Activated T-cell treated with anti-CD3 and anti-CD28 coated beads, Interleukin-2, amount 50 U/mL, for 48 hours (primary cell): ENCODE measurements at regions not wholly inside any gene's neighbourhood (a gene's known extent, or its start where the extent isn't known, plus 50 kb on each side); places are given as distances from the start of the nearest gene placed in this dataset.

Source experiments
- DNase-seq, 2 experiments: peaks; one replicate each; pipeline ENCODE4 v3.0.0-alpha.2; 2020

DNA sequence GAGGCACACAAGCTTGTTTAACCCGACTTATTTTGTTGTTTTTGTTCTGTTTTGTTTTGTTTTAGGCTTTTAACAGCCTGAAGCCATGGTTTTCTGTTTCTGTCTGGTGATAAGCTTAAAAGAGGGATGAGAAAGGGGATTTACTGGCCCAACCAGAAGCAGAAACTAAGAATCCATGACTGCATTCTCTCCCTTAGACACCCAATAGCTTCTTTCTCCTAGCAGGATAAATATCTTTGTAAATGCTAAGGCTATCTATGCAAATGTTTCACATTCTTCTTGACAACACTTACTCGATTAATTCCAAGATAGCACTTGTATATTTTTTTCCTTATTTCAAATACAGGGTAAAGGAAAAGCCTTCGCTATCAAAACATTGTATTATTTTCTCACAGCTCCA lies 53.7 kb upstream of the SMAD1 start:
- no peak for DNase-seq

DNA sequence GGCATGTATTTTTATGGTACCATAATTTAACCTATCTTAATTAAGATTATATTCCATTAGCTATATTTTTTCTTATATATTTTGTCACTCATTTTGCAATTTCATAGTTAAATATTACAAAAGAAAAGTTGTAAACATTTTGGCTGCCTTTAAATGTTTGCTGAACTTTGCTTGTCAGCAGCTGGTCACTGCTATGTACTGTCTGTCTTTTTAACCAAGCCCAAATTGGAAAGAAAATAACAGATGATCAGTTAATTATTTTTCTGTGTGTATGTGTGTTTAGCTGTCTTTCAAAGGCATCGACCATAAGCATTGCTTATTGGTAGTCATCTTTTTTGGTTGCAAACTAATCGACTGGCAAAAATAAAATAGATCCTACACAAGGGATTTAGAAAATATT lies 54.4 kb upstream of the SMAD1 start:
- no peak for DNase-seq

DNA sequence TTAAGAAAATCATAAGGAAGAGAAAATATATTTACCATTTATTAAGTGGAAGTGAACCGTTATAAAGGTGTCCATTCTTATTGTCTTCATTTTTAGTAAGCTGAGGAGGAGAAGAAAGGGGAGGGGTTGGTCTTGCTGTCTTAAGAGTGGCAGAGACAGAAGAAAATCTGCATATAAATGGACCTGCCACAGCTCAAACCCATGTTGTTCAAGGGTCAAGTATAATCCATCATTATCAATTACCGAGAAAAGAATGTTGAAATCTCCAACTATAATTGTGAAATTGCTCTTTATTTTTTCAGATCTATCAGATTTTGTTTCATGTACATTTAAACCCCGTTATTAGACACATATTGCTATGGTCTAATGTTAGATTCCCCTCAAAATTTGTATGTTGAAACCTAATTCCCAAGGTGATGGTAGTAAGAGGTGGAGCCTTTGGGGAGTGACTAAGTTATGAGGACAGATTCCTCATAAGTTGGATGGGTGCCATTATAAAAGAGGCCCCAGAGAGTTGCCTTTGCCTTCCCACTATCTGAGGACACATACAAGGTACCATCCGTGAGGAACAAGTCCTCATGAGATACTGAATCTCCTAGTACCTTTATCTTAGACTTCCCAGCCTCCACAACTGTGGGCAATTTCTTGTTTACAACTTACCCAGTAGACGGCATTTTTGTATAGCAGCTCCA lies 58.5 kb upstream of the SMAD1 start:
- DNase-seq, result no peak

DNA sequence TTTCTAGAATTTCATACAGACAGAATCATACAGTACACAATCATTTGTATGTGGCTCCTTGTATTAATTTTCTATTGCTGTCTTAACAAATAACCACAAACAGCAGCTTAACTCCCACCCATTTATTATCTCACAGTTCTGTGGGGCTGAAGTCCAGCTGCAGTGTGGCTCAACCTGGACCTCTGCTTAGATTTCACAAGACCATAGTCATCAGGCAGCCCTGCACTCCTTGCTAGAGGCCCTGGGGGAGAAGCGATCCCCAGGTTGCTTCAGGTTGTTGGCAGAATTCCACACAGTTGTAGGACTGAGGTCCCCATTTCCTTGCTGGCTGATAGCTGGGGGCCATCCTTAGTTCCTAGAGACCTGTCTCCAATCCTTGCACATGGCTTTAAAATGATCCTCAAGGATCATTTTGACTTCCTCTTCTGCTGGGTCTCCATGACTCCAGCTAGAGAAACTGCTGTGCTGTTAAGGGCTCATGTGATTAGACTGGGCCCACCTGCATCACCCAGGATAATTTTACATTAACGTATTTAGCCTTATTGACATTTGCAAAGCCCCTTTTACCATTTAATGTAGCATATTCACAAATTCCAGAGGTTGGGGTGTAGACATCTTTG lies 60.9 kb upstream of the SMAD1 start:
- no peak for DNase-seq

DNA sequence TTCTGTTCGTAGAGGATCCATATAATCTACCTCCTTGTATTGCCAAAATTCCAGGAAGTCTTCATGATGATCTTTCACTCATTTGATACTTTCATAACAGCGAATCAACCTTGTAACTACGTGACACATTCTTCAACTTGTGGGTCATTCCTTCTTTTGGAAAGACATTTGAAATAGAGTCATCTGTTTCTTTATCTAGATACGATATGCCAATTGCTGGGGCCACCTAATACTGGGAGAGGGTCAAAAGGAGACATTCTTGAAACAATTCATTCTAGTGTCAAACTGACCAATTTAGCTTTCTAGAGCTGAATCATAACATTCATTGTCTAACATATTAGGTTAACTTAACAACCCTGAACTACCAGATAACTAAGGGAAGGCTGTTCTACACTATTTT lies 62.9 kb upstream of the SMAD1 start:
- no peak for DNase-seq

DNA sequence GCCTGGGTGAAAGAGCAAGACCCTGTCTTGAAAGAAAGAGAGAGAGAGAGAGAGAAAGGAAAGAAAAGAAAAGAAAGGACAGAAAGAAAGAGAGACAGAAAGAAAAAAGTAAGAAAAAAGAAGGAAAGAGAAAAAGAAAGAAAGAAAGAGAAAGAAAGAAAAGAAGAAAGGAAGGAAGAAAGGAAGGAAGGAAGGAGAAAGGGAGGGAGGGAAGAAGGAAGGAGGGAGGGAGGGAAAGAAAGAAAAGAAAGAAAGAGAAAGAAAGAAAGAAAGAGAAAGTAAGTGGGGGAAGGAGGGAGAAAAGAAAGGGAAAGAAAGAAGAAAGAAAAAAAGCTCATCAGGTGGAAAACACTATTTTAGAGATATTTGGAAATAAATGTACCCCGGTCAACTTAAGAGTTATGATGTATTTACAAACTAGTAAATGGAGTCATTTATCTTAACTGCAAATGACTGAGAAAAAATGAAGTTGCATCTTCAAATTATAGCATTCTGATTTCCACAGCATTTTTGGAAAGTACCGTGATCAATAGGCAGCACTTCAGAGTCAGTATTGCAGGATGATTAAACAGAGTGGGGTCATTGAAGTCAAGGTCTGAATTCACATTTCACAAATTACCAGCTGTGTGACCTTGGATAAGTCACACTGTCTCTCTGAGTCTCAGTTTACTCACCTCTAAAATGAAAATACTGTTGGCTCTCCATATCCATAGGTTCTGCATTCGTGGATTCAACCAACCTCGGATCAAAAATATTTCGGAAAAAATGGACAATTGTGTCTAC lies 64.1 kb upstream of the SMAD1 start:
- DNase-seq, result no peak

DNA sequence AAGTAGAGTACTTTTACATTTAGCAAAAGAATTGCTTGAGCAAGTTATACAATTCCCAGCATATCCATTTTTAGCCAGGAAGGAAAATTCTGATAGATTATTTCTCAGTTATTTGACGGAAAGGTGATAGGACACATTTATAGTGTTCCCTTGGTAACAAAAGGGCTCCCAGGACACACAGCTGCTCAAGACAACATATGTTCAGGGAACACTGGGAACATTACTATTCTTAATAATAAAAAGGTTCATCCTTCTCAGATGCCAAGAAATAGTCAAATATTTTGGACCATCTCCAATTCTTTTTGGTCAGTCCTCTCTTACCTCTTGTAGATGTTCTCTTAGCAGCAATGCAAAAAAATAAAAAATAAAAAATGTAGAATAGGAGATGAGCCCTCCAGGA lies 66.8 kb upstream of the SMAD1 start:
- no peak for DNase-seq

DNA sequence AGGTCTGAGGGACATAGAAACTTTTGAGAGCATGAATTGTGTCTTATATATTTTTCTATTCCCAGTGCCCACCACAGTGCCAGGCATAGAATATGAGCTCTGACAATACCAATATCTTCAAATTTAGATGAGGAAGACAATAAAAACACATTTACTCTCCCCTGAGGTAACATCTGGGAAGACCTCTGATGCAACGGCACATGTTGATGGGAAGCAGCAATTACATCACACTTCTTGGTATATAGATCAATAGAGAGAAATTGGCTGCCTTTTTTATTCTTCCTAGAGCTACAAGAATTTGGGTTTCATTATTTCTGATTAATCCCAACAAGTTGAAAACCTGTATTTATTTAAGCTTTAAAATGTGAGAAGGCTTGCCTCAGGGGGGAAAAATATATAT lies 67.4 kb upstream of the SMAD1 start:
- DNase-seq, result no peak

DNA sequence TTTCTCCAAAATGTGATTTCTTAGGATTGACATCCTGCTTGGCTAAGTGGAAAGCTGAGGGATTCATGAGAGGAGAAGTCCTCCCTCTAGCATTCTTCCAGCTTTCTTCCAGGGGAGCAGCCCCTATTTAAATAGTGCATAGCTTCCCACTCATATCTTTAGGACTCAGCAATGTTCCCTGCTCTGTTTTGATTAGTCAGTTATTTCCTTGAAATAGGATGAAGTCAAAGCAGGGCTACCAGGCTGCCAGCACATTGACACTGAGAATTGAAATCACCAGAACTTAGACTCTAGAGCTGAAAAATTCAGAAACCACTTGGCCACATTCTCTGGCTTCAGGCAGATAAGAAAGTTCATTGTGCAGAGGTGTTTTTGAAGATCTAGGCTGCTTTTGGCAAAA lies 74.7 kb upstream of the SMAD1 start:
- no peak for DNase-seq

DNA sequence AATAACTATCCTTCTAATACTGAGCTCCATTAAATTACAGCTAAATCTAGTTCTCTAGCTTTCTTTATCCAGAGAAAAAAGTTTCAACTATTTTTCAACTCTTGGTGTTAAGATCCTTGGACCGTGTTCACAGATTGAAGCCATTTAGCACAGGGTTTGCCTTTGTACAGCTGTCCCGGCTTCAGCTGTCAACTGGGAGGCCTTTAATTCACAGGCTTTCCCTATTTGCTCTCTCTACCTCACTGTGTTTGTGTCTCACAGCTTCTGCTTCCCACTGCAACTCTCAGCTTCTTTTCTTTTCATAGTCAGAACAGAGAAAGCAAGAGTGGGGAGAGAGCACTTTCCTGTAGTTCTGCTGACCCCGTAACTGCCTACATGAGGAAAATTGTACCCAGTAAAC lies 76.9 kb upstream of the SMAD1 start:
- DNase-seq, result no peak

DNA sequence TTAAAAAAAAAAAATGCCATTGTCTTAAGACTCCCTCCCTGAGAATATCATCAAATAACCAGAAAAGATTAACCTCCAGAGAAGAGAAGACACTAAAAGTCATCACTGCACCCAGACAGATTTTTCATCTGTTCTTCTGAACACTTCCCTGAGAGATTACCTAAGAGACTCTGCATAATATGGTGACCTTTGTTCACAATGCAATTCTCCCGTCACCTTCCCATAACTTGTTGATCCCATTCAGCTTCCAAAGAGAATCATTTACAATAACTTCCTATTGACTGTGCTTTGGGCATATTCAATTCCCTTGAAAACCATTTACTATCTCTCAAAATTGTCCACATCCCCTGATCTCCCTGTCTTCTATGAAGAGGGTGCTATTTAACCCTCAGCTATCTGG lies 85.1 kb upstream of the SMAD1 start:
- DNase-seq, result no peak

DNA sequence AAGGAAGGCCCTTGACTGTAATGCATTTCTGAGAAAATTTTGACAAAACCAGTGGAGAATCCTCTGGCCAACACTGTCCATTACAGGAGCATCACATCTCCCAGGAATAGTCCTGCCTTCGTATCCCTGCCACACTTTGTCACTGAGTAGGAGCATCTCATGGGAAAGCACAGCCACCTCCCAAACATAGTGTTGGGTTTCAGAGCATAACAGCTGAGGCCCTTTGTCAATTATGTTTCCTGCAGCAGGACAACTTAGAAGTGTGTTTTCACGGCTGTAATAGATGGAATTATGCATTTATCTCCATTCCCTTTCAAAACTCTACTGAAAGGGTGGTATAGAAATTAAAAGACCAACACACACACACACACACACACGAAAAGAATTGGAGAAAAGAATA lies 91.1 kb upstream of the SMAD1 start:
- DNase-seq, result no peak

DNA sequence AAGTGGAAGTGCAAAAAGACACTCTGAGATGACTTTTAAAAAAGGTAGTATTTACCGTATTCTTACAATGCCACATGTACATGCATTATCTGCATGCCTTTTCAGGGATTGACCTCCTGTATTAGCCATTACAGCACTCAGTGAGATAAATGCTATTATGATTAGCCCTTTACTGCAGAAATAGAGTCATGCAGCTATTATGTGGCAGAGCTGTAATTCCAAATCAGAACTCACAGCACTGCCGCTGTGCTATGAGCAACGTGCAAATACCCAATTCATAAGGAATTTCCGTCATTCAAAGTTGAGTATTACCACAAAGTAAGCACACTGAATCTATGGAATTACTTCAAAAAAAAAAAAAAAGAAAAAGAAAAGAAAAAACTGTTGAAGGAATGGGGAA lies 92.1 kb upstream of the SMAD1 start:
- no peak for DNase-seq

DNA sequence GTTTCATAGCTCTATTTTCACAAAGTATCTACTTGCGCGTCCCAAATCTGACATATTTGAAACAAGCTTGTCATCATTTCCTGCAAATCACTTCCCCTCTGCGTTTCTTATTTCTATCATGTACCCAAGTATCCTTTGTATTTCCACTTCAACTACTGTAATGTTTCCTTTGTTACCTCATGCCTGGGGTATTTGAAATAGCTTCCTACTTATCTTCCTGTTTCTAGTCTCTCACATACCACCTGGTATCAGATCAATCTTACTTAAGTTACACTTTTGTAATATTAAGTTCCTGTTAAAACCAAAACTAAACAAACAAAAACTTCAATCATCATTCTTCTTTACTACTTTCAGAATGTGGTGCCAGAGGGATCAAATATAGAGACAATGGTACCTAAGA lies 93.6 kb upstream of the SMAD1 start:
- no peak for DNase-seq

DNA sequence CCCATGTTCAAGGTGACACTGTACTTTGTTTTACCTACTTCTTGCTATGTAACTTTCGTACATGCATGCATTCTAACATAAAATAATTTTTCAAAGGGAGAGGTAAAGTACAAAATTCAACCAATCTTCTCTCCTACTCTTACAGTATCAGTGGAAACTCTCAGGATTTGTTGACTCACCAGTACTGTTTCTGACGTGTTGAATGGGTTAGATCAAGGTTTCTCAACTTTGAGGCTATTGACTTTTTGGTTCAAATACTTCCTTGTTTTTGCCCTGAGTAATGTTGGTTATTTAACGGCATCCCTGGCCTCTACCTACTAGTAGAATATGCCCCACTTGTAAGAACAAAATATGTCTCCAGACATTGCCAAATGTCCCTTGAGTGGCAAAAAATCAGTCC lies 94.6 kb upstream of the SMAD1 start:
- DNase-seq, result no peak

DNA sequence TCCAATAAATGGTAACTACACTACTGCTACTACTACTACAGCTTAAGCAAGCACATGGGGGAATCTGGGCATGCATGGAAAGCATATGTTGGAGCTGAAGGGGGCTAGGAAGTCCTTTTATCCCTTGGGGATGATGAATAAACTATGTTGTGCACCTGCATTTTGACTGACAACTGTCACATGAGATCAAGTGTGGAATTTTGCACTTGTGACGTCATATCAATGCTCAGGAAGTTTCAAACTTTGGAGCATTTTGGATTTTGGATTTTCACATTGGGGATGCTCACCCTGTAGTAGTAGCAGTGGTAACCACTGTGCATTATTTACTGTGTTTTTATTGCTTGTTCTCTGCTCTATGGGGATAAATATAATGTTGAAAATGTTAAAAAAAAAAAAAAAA lies 100.5 kb upstream of the SMAD1 start:
- DNase-seq, result no peak

DNA sequence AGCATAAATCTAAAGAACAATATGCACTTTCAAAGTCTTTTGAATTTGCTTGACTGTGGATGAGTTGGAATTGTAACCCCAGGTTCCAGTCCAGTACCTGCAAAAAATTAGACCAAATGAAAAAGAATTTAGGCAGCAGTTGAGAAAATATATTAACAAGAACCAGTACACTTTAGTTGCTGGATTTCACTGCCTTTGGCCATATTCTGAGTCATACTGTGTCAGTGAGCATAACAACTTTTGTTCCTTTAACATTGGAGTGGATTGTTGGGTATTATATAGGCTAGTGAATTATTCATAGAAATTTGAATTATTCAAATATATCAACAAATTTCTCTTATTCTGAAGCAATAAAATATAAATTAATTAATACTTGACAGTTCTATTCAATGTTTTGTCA lies 101.5 kb upstream of the SMAD1 start:
- no peak for DNase-seq

DNA sequence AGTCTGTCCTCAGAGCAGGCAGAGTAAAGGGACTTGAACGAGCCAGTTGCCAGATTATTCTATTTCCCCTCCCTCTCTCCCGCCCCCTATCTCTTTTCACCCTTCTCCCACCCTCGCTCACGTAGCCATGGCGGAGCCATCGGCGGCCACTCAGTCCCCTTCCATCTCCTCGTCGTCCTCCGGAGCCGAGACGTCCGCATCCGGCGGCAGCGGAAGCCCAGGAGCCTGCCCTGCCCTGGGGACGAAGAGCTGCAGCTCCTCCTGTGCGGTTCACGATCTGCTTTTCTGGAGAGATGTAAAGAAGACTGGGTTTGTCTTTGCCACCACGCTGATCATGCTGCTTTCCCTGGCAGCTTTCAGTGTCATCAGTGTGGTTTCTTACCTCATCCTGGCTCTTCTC lies 106.2 kb upstream of the SMAD1 start:
- DNase-seq, result no peak

DNA sequence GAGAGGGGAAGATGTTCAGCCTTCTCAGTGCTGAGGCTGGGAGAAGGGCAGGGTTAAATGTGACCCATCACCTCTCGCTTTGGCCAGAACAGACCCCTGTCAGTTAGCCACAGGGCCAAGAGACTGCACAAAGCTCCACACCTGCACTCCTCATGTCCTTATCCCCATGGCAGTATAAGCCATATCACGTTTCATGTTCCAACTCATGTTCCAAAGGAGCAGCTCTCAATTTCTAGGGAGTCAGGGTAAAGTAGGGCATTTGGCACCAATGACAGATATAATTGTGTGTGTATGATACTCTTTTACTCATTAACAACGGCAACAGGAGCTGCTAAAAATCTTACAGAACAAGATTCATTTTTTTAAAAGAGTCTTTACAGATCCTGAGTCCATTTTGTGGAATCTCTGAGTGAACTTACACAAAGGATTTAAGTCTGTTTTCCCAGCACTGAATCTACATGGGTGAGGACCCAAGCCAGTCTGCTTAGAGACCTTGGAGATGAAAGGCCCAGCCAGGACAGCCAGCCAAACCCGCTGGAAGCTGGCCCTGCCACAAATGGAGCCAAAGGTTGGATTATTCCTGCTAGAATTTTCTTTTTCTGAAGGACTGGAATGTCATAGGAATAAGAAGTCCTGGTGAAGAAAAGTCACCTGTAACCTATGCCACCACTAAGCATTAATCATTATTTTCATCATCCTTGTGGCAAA lies 129.1 kb upstream of the SMAD1 start:
- no peak for DNase-seq

DNA sequence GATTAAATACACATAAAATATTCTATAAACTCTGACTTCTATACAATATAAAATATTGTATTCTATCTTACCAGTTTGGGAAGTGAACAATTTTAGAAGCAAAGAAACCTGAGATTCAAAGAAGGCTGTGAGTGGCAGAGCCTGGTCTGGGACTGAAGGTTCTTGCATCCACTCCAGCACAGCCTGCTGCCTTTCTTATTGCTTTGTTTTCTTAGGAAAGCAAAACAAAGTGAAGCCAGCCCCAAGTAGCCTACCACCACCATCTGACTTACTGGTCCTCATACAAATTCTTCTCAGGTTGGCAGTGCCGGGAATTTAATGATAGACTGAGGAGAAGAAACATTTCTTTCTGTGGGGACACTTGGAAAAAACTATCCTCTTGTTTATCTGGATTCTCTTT lies 129.7 kb upstream of the SMAD1 start:
- no peak for DNase-seq

DNA sequence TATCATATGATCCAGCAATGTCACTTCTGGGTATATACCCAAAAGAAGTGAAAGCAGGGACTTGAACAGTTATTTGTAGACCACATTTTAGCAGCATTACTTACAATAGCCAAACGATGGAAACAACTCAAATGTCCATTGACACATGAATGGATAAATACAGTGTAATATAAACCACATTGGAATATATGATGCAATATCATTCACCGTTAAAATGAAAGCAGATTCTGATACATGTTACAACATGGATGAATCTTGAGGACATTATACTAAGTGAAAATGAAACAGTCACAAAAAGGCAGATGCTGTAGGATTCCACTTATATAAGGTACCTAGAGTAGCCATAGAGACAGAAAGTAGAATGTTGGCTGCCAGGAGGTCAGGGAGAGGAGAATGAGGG lies 130.5 kb upstream of the SMAD1 start:
- no peak for DNase-seq

DNA sequence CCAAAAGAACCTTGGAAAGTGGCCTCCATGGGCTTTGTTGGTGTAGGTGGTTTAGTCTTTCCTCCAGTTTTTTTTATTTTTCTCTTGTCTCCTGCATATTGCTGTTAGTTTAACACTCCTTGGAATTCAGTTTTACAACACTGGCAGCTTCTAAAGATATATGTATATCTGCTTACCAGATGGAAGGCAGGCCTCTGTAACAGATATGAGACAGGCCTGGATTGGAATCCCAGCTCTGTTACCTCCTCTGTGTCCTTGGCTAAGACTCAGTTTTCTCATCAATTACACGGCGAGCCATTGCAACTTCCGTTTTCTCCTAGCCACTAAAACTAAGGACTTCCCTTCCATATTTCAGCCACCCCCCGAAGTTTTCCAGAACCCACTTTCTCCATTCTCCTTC lies 133.4 kb upstream of the SMAD1 start:
- DNase-seq, result no peak

DNA sequence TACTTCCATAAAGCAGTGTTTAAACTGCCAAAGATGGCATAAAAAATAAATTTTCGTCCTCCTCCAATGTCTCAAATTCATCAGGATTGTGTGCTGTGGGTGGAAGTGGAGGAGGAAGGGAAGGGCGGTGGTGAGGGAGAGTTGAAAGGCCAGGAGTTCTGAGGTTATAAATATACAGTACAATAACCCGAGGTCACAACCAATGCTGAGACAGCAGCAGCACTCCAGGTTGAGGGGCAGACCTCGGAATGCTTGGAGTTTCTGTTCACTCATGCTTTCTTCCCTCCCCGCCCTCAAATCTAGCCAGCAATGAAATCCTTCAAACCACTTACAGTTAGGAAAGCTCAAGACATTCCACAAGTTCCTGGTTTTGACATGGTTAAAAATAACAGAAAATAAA lies 134.0 kb upstream of the SMAD1 start:
- DNase-seq, result no peak

DNA sequence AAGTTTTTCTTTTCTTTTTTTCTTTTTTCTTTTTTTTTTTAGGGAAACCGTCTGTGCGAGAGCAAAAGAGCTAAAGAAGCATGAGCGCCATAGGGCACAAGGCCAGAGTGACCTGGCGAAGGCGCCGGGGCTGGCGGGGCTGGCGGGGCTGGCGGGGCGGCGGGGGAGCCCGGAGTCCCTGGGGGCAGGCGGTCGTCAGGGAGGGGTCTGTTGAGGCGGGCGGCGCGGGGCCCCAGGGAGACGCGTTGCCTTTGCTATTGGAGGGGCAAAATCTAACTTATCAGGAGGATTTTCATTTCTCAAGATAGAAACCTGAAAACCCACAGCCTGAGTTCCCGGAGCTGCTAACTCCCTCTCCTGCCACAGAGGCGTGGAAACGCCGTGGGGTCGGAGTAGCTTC lies 135.6 kb upstream of the SMAD1 start:
- no peak for DNase-seq
